Hepatocyte (in vitro differentiated cells): ENCODE measurements at regions not wholly inside any gene's neighbourhood (a gene's known extent, or its start where the extent isn't known, plus 50 kb on each side); places are given as distances from the start of the nearest gene placed in this dataset.

Source experiments
- DNase-seq: peaks from one replicate; pipeline ENCODE4 v3.0.0-alpha.2; 2016; ENCODE audit warnings: low spot score
- H2AFZ ChIP-seq: fragments of 200-600 bp; sonication (generic); 2 replicates; pipeline ENCODE4 v1.6.0; 2016; ENCODE audit warnings: antibody characterized with exemption, mild to moderate bottlenecking
- H3K27ac ChIP-seq: fragments of 200-600 bp; sonication (generic); 2 replicates; pipeline ENCODE4 v1.5.1; 2016; ENCODE audit warnings: mild to moderate bottlenecking
- H3K27me3 ChIP-seq: fragments of 200-600 bp; sonication (generic); 2 replicates; pipeline ENCODE4 v1.6.1; 2016
- H3K36me3 ChIP-seq: fragments of 200-600 bp; sonication (generic); replicated peaks from 2 replicates; pipeline ENCODE4 v1.5.1; 2016; ENCODE audit warnings: low read depth; ENCODE audit not compliant: insufficient read depth
- H3K4me1 ChIP-seq: fragments of 200-600 bp; sonication (generic); 2 replicates; pipeline ENCODE4 v1.5.1; 2016; ENCODE audit warnings: mild to moderate bottlenecking, moderate library complexity; ENCODE audit not compliant: insufficient read depth
- H3K4me2 ChIP-seq: fragments of 200-600 bp; sonication (generic); 2 replicates; pipeline ENCODE4 v1.6.0; 2016
- H3K4me3 ChIP-seq: fragments of 200-600 bp; sonication (generic); 2 replicates; pipeline ENCODE4 v1.5.1; 2016; ENCODE audit warnings: mild to moderate bottlenecking
- H3K79me2 ChIP-seq: fragments of 200-600 bp; sonication (generic); 2 replicates; pipeline ENCODE4 v1.6.0; 2017; ENCODE audit warnings: mild to moderate bottlenecking
- H3K9me2 ChIP-seq: fragments of 200-600 bp; sonication (generic); replicated peaks from 2 replicates; pipeline ENCODE4 v1.6.0; 2017; ENCODE audit warnings: mild to moderate bottlenecking; ENCODE audit not compliant: insufficient read depth
- H3K9me3 ChIP-seq: fragments of 200-600 bp; sonication (generic); 2 replicates; pipeline ENCODE4 v1.5.1; 2016; ENCODE audit warnings: low read depth, mild to moderate bottlenecking
- H4K20me1 ChIP-seq: fragments of 200-600 bp; sonication (generic); 2 replicates; pipeline ENCODE4 v1.6.0; 2016; ENCODE audit warnings: mild to moderate bottlenecking; ENCODE audit not compliant: insufficient read depth, poor library complexity, severe bottlenecking
- CTCF ChIP-seq: fragments of 200-600 bp; sonication (generic); IDR thresholded peaks from 2 replicates; pipeline ENCODE4 v1.5.1; 2016; ENCODE audit warnings: antibody characterized with exemption, mild to moderate bottlenecking; ENCODE audit not compliant: poor library complexity
- EZH2 ChIP-seq: fragments of 200-600 bp; sonication (generic); IDR thresholded peaks from 2 replicates; pipeline ENCODE4 v1.6.1; 2016; ENCODE audit warnings: antibody characterized with exemption, mild to moderate bottlenecking, borderline replicate concordance
- EZH2phosphoT487 ChIP-seq: fragments of 200-600 bp; sonication (generic); IDR thresholded peaks from one replicate; pipeline ENCODE4 v1.6.1; 2018; ENCODE audit warnings: antibody characterized with exemption, mild to moderate bottlenecking, low read depth, moderate library complexity; ENCODE audit not compliant: unreplicated experiment, severe bottlenecking
- WGBS: methylation state at CpG from one replicate; pipeline ENCODE4 v1.1.6; 2016; ENCODE audit warnings: low lambda C conversion rate; ENCODE audit errors: missing lambda C conversion rate; 5-methylcytosine and 5-hydroxymethylcytosine counted together

DNA sequence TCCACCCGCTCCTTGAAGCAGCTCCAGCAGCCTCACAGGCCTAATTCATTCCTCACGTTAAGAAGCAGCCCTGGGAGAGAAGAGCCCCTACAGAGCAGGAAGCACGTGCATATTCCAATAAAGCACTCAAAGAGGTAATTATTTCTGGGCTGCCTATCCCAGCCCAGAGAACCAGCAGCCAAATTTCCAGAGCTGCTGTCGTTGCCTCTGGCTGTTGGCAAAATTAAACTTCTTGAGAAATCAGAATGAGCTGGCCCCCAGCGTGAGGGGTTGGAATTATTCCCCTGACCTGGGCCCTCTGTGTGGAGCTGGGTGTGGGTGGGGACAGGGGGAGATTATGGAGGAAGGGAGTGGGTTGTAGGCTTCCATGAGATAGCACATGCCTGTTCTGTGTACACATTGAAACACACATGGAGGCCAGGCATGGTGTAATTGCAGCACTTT lies 86.8 kb upstream of the HSPA9 start:
- DNase-seq, result no peak
- no peaks in the 10 kb centered on the region for H3K9me3 ChIP-seq
- H3K4me3 ChIP-seq, result no peak overlapping the region
- no peaks in the 10 kb centered on the region for H3K79me2 ChIP-seq
- no peak overlapping the region for H3K27ac ChIP-seq
- H4K20me1 ChIP-seq, result no peaks in the 10 kb centered on the region
- no peak for TF ChIP-seq CTCF
- TF ChIP-seq EZH2phosphoT487, result no peak
- TF ChIP-seq EZH2, result no peak
- no peak overlapping the region for H3K4me2 ChIP-seq
- H2AFZ ChIP-seq, result no peak overlapping the region
- no peaks in the 10 kb centered on the region for H3K36me3 ChIP-seq
- H3K27me3 ChIP-seq, result no peaks in the 10 kb centered on the region
- no peaks in the 10 kb centered on the region for H3K9me2 ChIP-seq
- H3K4me1 ChIP-seq, result peaks cover 4% of the 10 kb centered on the region
- 45% methylated on average over 5 of the region's 5 CpGs for WGBS

DNA sequence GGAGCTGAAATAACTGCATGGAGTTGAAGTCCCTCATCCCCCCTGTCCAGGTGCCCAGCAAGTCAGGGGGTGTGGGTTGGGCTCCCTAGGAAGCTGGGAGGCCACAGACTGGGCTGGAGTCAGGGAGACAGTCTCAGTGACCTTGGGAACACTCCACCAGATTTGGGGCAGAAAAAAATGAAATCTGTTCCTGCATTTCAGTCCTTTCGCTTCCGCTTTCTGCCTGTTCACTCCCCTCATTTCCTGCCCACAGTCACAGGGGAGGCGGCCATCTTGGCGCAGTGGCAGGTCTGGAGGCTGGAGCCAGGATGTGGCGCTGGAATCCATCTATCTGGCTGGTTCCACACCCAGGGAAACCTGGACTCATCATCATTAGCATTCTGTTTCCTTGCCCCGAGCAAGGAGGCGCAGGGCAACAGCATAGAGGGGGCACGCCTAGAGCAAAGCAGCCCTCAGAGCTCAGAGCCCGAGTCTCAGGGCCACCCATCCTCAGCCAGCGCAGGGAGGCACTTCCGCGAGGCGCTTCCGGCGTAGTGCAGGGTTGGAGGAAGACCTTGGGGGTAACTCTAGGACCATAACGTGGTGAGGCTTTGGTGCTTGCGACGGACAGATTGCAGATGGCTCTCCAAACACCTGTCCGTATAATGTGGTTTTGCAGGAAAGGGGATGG lies 86.2 kb upstream of the HSPA9 start:
- 93% methylated on average over 19 of the region's 19 CpGs for WGBS

DNA sequence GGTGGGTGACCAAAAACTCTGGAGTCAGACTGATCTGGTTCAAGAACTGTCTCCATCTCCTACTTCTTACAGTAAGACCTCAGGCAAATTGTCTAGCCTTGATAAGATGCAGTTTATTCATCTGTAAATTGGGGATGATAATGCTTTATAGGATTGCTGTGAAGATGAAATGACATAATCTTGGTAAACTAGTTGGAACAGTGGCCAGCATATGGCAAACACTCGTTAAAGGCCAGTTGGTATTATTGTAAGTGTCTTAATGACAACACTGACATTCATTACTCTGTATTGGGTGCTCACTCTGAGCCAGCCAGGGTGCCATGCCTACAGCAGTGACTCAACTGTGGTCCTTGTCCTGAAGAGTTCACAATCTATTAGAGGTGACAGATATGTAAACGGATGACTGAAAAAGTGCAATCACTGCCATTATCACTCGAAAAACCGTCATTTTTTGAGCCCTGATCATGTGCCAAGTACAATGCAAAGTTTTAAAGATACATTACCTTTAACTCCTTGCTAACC lies 84.9 kb upstream of the HSPA9 start:
- Histone ChIP-seq H2AFZ (no peak overlapping the region), H3K79me2 (no peaks in the 10 kb centered on the region), H3K9me2 (no peaks in the 10 kb centered on the region), H3K27ac (no peak overlapping the region), H3K4me1 (peaks cover 6% of the 10 kb centered on the region), H4K20me1 (no peaks in the 10 kb centered on the region), H3K4me3 (no peak overlapping the region), H3K36me3 (no peaks in the 10 kb centered on the region), H3K27me3 (no peaks in the 10 kb centered on the region), H3K4me2 (no peak overlapping the region), H3K9me3 (no peaks in the 10 kb centered on the region)
- DNase-seq, result no peak
- WGBS, result 65% methylated on average over 4 of the region's 4 CpGs
- TF ChIP-seq EZH2phosphoT487 (no peak), CTCF (no peak), EZH2 (no peak)

More for the DNA sequence above, 86.2 kb upstream of the HSPA9 start:
- Histone ChIP-seq H3K4me3 (no peak overlapping the region), H4K20me1 (no peaks in the 10 kb centered on the region), H3K9me2 (no peaks in the 10 kb centered on the region), H3K27ac (no peak overlapping the region), H3K4me1 (peaks cover 6% of the 10 kb centered on the region), H3K79me2 (no peaks in the 10 kb centered on the region), H3K36me3 (no peaks in the 10 kb centered on the region), H3K27me3 (no peaks in the 10 kb centered on the region), H2AFZ (no peak overlapping the region), H3K9me3 (no peaks in the 10 kb centered on the region), H3K4me2 (no peak overlapping the region)
- no peak for DNase-seq
- no peak for TF ChIP-seq EZH2
- no peak for TF ChIP-seq EZH2phosphoT487
- TF ChIP-seq CTCF, result no peak
